GM15510 (cell line): ENCODE measurements at regions not wholly inside any gene's neighbourhood (a gene's known extent, or its start where the extent isn't known, plus 50 kb on each side); places are given as distances from the start of the nearest gene placed in this dataset.

Source experiments
- POLR2A ChIP-seq: IDR thresholded peaks from 3 replicates; pipeline ENCODE4 v1.6.1; 2011; ENCODE audit warnings: borderline replicate concordance; ENCODE audit not compliant: insufficient read length; ENCODE audit errors: extremely low read depth

- no peak for TF ChIP-seq POLR2A
Observed at GRCh38 chr6:169839898-169840631, 88.6 kb downstream of the ERMARD start.

GRCh38 chr6:169839493-169839892, 88.1 kb downstream of the ERMARD start:
- no peak for TF ChIP-seq POLR2A

GRCh38 chr6:169839029-169839481, 87.6 kb downstream of the ERMARD start:
- TF ChIP-seq POLR2A, result no peak

GRCh38 chr6:169838346-169839028, 87.1 kb downstream of the ERMARD start:
- no peak for TF ChIP-seq POLR2A

GRCh38 chr6:169837529-169838250, 86.3 kb downstream of the ERMARD start:
- no peak for TF ChIP-seq POLR2A

GRCh38 chr6:169833258-169833794, 81.9 kb downstream of the ERMARD start:
- no peak for TF ChIP-seq POLR2A

GRCh38 chr6:169832247-169832948, 81.0 kb downstream of the ERMARD start:
- TF ChIP-seq POLR2A, result no peak

GRCh38 chr6:169831450-169832246, 80.2 kb downstream of the ERMARD start:
- no peak for TF ChIP-seq POLR2A
